ENCODE measurements at regions not wholly inside any gene's neighbourhood (a gene's known extent, or its start where the extent isn't known, plus 50 kb on each side); places are given as distances from the start of the nearest gene placed in this dataset.

GRCh38 chr2:206379266-206379665 lies 64.1 kb upstream of the ADAM23 start:
- H3K9ac ChIP-seq (ENCODE audit: extremely low read depth, insufficient read length, low read length), result no peak overlapping the region
- no peaks in the 10 kb centered on the region for H4K20me1 ChIP-seq (ENCODE audit: control insufficient read depth, insufficient read depth, insufficient read length)
- no CpG with 5 or more reads among the region's 1 CpG for WGBS (ENCODE audit: extremely low coverage, insufficient read length, low lambda C conversion rate)
- no peak overlapping the region for H4K5ac ChIP-seq (ENCODE audit: insufficient read length, low read depth, low read length)
- H3K27ac Mint-ChIP-seq, result no peak overlapping the region
- H3K4me1 Mint-ChIP-seq, result peaks cover 0 to 5% of the 10 kb centered on the region in 2 experiments; a peak in 3 of 4 replicates
- no peak overlapping the region for H3K23ac ChIP-seq (ENCODE audit: insufficient read length, low read depth, low read length)
- no peaks in the 10 kb centered on the region for H3K23me2 ChIP-seq (ENCODE audit: insufficient read length, low read depth, low read length, poor library complexity, severe bottlenecking)
- H2AK5ac ChIP-seq (ENCODE audit: insufficient read length, low read length), result no peak overlapping the region
- H3K4me3 Mint-ChIP-seq, result no peak overlapping the region
- H2AFZ ChIP-seq (ENCODE audit: low read length), result no peak overlapping the region
- no peaks in the 10 kb centered on the region for H3K79me1 ChIP-seq (ENCODE audit: insufficient read depth, low read depth, low read length, poor library complexity, severe bottlenecking)
- no peak overlapping the region for H2BK5ac ChIP-seq (ENCODE audit: insufficient read length, low read length)
- no peaks in the 10 kb centered on the region for H3K4me1 ChIP-seq (ENCODE audit: insufficient read depth, low read length)
- H3K27me3 Mint-ChIP-seq (ENCODE audit: low read depth), result no peaks in the 10 kb centered on the region
- no peak overlapping the region for H4K91ac ChIP-seq (ENCODE audit: insufficient read length, low read depth, low read length)
- H3K9me3 Mint-ChIP-seq, result peaks cover 9 to 15% of the 10 kb centered on the region in 2 experiments
- H3K4ac ChIP-seq (ENCODE audit: low read depth, low read length), result no peak overlapping the region
- no peak overlapping the region for H3T11ph ChIP-seq (ENCODE audit: low read length)
- H3K79me2 ChIP-seq (ENCODE audit: insufficient read depth, low read length), result no peaks in the 10 kb centered on the region
- H3K36me3 Mint-ChIP-seq (ENCODE audit: insufficient read depth in 1 of 3, low read depth in 3 of 3), result peaks cover 0 to 12% (median 2%) of the 10 kb centered on the region in 3 experiments; a peak in 3 of 7 replicates
- H3K9me3 ChIP-seq (ENCODE audit: control insufficient read depth, low read depth, low read length), result no peaks in the 10 kb centered on the region
- H3K4me2 ChIP-seq (ENCODE audit: insufficient read depth, insufficient read length, low read length), result no peak overlapping the region
- no peak overlapping the region for H3K14ac ChIP-seq (ENCODE audit: insufficient read depth, low read length)
- TF ChIP-seq CTCF (conservative IDR thresholded peaks at IDR 0.05), result no peak
- no peak overlapping the region for H2BK15ac ChIP-seq (ENCODE audit: low read depth, low read length)
- H3K18ac ChIP-seq (ENCODE audit: insufficient read length, low read depth, low read length), result no peak overlapping the region
- H3K56ac ChIP-seq (ENCODE audit: insufficient read length, low read depth, low read length), result no peak overlapping the region
- no peaks in the 10 kb centered on the region for H3K27me3 ChIP-seq (ENCODE audit: insufficient read depth, low read length)
- no peak overlapping the region for H4K8ac ChIP-seq (replicated peaks; ENCODE audit: insufficient read length, low read depth, low read length)
- DNase-seq, result no peak
- no peak overlapping the region for H2BK120ac ChIP-seq (ENCODE audit: low read depth, low read length, poor library complexity, severe bottlenecking)
- no peak overlapping the region for H2BK20ac ChIP-seq (ENCODE audit: low read depth, low read length, poor library complexity, severe bottlenecking)
- H3K27ac ChIP-seq (ENCODE audit: insufficient read length, low read depth, low read length), result no peak overlapping the region
- no peak overlapping the region for H2BK12ac ChIP-seq (ENCODE audit: insufficient read length, low read depth, low read length)
